ENCODE measurements at regions not wholly inside any gene's neighbourhood (a gene's known extent, or its start where the extent isn't known, plus 50 kb on each side); places are given as distances from the start of the nearest gene placed in this dataset.

- TF ChIP-seq EZH2 (IDR thresholded peaks at IDR 0.05; ENCODE audit: borderline replicate concordance, insufficient read depth, low read length, poor library complexity, severe bottlenecking) (no peak), CTCF (IDR thresholded peaks at IDR 0.05; ENCODE audit: poor library complexity, severe bottlenecking) (no peak), RAD21 (conservative IDR thresholded peaks at IDR 0.05) (no peak), POLR2AphosphoS5 (IDR thresholded peaks at IDR 0.05) (no peak)
Measured at GRCh38 chr3:157759311-157759710, 256.1 kb upstream of the VEPH1 start.
